ENCODE measurements at regions not wholly inside any gene's neighbourhood (a gene's known extent, or its start where the extent isn't known, plus 50 kb on each side); places are given as distances from the start of the nearest gene placed in this dataset.

DNA sequence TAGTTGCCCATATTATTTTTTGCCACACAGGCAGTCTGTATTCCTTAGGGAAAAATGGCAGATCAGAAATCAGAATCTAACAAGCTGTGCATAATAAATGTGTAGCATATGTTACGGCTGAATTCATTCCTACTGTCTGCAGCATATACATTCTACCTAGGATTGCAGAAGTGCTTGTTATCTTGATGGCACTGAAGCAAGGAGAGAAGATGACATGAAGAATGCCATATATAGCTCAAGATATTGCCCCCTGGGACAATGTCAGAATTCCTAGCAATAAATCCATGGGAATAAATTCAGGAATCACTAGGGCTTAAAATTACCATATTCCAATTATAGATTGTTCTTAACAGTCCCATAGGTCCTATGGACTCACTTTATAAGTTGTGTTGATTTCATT is 293.0 kb upstream of the CNR1 start:
- TF ChIP-seq, protein P1, sequence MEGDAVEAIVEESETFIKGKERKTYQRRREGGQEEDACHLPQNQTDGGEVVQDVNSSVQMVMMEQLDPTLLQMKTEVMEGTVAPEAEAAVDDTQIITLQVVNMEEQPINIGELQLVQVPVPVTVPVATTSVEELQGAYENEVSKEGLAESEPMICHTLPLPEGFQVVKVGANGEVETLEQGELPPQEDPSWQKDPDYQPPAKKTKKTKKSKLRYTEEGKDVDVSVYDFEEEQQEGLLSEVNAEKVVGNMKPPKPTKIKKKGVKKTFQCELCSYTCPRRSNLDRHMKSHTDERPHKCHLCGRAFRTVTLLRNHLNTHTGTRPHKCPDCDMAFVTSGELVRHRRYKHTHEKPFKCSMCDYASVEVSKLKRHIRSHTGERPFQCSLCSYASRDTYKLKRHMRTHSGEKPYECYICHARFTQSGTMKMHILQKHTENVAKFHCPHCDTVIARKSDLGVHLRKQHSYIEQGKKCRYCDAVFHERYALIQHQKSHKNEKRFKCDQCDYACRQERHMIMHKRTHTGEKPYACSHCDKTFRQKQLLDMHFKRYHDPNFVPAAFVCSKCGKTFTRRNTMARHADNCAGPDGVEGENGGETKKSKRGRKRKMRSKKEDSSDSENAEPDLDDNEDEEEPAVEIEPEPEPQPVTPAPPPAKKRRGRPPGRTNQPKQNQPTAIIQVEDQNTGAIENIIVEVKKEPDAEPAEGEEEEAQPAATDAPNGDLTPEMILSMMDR (IDR thresholded peaks at IDR 0.05), result no peak
- no peak for TF ChIP-seq EZH2phosphoT487 (IDR thresholded peaks at IDR 0.05)
- no peak for TF ChIP-seq EZH2 (IDR thresholded peaks at IDR 0.05)

Measured in neural progenitor cell (in vitro differentiated cells).